C4-2B (cell line): ENCODE measurements at regions not wholly inside any gene's neighbourhood (a gene's known extent, or its start where the extent isn't known, plus 50 kb on each side); places are given as distances from the start of the nearest gene placed in this dataset.

ENCODE experiments used
- H3K27ac ChIP-seq: fragments of 450-650 bp; 2 replicates; pipeline ENCODE4 v1.5.1; 2017
- ZFX ChIP-seq: fragments of 450-650 bp; IDR thresholded peaks from 2 replicates; pipeline ENCODE4 v1.6.1; 2017
- TF ChIP-seq, protein P1 (sequence below): fragments of 450-650 bp; conservative IDR thresholded peaks from 2 replicates; pipeline ENCODE4 v1.5.1; 2017; ENCODE audit warnings: mild to moderate bottlenecking

- H3K27ac ChIP-seq: no peak overlapping the region
- TF ChIP-seq, protein P1, sequence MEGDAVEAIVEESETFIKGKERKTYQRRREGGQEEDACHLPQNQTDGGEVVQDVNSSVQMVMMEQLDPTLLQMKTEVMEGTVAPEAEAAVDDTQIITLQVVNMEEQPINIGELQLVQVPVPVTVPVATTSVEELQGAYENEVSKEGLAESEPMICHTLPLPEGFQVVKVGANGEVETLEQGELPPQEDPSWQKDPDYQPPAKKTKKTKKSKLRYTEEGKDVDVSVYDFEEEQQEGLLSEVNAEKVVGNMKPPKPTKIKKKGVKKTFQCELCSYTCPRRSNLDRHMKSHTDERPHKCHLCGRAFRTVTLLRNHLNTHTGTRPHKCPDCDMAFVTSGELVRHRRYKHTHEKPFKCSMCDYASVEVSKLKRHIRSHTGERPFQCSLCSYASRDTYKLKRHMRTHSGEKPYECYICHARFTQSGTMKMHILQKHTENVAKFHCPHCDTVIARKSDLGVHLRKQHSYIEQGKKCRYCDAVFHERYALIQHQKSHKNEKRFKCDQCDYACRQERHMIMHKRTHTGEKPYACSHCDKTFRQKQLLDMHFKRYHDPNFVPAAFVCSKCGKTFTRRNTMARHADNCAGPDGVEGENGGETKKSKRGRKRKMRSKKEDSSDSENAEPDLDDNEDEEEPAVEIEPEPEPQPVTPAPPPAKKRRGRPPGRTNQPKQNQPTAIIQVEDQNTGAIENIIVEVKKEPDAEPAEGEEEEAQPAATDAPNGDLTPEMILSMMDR: no peak
- TF ChIP-seq ZFX: no peak
Observed at GRCh38 chr5:158305861-158306260, 446.9 kb upstream of the CLINT1 start.

DNA sequence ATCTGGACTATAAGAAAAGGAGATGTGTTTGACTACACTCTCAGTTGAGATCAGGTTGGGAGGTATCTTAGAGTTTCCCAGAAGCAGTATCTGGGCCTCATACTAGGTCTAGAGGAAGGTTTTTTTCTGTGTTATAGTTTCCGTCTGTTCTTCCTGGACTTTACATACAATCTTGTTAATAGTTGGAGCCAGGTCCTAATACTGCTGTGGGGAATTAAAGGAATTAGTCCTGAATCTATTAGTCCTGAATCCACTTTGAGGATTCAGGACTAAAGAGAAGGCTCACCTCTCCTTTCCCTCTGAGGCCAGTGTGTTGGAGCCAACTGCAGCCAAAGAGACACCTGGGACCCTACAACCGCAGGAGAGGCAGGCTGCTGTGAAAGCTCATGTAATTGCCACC, 445.7 kb upstream of the CLINT1 start:
- TF ChIP-seq ZFX: no peak
- TF ChIP-seq, protein P1: no peak
- H3K27ac ChIP-seq: no peak overlapping the region

GRCh38 chr5:158303883-158304282, 444.9 kb upstream of the CLINT1 start:
- no peak for TF ChIP-seq ZFX
- TF ChIP-seq, protein P1: no peak

DNA sequence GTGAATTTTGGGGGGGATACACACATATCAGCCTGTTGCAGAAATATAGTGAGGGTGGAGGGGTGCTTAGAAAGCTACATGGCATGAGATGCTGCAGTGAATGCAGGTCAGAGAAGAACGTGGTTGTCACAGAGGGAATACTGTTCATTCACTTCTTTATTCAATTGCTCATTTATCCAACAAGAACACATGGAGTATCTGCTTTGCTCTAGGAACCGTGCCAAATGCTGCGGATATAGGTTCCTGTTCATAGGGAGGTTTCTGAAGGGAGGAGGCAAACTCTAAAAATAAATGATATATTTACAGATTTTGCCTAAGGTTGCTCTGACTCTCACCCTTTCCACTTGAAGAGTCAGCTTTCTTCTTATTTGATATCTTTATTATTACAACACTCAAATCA, 444.3 kb upstream of the CLINT1 start:
- TF ChIP-seq, protein P1: no peak
- TF ChIP-seq ZFX: no peak
- H3K27ac ChIP-seq: no peak overlapping the region

More at GRCh38 chr5:158303883-158304282, 444.9 kb upstream of the CLINT1 start:
- H3K27ac ChIP-seq: no peak overlapping the region

DNA sequence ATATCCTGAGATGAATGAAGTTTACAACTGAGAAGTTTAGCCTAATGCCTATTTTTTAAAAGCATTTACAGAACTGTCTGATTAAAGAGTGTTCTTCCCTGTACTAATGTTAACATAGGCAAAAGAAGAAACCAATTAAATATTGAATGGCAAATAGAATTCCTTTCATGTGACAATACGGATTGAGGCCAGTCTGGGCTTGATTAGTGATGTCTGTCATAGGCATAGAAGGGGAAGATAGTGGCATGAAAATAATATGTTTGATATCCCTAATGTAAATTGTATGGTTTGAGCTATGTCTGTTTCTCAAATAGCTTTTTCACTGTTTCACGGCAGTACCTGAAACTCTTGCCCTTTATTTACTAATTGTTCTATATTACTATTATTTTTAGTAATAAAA, 443.1 kb upstream of the CLINT1 start:
- H3K27ac ChIP-seq: no peak overlapping the region
- TF ChIP-seq, protein P1: no peak
- TF ChIP-seq ZFX: no peak

- TF ChIP-seq, protein P1: no peak
- no peak for TF ChIP-seq ZFX
- H3K27ac ChIP-seq: no peak overlapping the region
Observed at GRCh38 chr5:158301186-158301585, 442.2 kb upstream of the CLINT1 start.

- H3K27ac ChIP-seq: no peak overlapping the region
- TF ChIP-seq, protein P1: no peak
- no peak for TF ChIP-seq ZFX
Observed at GRCh38 chr5:158300256-158300655, 441.3 kb upstream of the CLINT1 start.
